H1 (cell line): ENCODE measurements at regions not wholly inside any gene's neighbourhood (a gene's known extent, or its start where the extent isn't known, plus 50 kb on each side); places are given as distances from the start of the nearest gene placed in this dataset.

Experiments
- CREB1 ChIP-seq: IDR thresholded peaks from 2 replicates; pipeline ENCODE4 v1.6.1; 2012; ENCODE audit warnings: inconsistent platforms
- HDAC2 ChIP-seq, 2 experiments: fragments of 300-600 bp in 1 of 2; sonication (generic) in 1 of 2; IDR thresholded peaks; 2 replicates each; pipeline ENCODE4 v1.6.1; 2011 to 2012; ENCODE audit warnings: low read depth in 2 of 2, low read length in 2 of 2, mild to moderate bottlenecking in 2 of 2, moderate library complexity in 2 of 2, borderline replicate concordance in 1 of 2, inconsistent platforms in 1 of 2
- POU5F1 ChIP-seq: IDR thresholded peaks from 2 replicates; pipeline ENCODE4 v1.6.1; 2011; ENCODE audit warnings: low read depth, mild to moderate bottlenecking, low read length, moderate library complexity
- TAF7 ChIP-seq: optimal IDR thresholded peaks from 2 replicates; pipeline ENCODE3; 2011; ENCODE audit warnings: low read depth, mild to moderate bottlenecking, inconsistent platforms, low read length, moderate library complexity, borderline replicate concordance
- YY1 ChIP-seq: IDR thresholded peaks from 2 replicates; pipeline ENCODE4 v1.6.1; 2011; ENCODE audit warnings: low read depth, mild to moderate bottlenecking, low read length
- TF ChIP-seq, protein P1 (sequence below): IDR thresholded peaks from 2 replicates; pipeline ENCODE4 v1.6.1; 2012; ENCODE audit warnings: low read length, inconsistent platforms

- TF ChIP-seq HDAC2 (IDR thresholded peaks at IDR 0.05; ENCODE audit: borderline replicate concordance in 1 of 2, low read depth in 2 of 2, low read length in 2 of 2) (no peak), CREB1 (no peak), TAF7 (no peak), YY1 (no peak), POU5F1 (no peak)
- TF ChIP-seq, protein P1, sequence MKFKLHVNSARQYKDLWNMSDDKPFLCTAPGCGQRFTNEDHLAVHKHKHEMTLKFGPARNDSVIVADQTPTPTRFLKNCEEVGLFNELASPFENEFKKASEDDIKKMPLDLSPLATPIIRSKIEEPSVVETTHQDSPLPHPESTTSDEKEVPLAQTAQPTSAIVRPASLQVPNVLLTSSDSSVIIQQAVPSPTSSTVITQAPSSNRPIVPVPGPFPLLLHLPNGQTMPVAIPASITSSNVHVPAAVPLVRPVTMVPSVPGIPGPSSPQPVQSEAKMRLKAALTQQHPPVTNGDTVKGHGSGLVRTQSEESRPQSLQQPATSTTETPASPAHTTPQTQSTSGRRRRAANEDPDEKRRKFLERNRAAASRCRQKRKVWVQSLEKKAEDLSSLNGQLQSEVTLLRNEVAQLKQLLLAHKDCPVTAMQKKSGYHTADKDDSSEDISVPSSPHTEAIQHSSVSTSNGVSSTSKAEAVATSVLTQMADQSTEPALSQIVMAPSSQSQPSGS = no peak
Observed at GRCh38 chr2:67891642-67892041, 171.2 kb downstream of the C1D start (continued).
